ENCODE measurements at regions not wholly inside any gene's neighbourhood (a gene's known extent, or its start where the extent isn't known, plus 50 kb on each side); places are given as distances from the start of the nearest gene placed in this dataset.
"Not testable (repeated sequence)": the region's sequence is repeated elsewhere in the genome, so short reads cannot be mapped to it uniquely, and the experiment has no call there.

DNA sequence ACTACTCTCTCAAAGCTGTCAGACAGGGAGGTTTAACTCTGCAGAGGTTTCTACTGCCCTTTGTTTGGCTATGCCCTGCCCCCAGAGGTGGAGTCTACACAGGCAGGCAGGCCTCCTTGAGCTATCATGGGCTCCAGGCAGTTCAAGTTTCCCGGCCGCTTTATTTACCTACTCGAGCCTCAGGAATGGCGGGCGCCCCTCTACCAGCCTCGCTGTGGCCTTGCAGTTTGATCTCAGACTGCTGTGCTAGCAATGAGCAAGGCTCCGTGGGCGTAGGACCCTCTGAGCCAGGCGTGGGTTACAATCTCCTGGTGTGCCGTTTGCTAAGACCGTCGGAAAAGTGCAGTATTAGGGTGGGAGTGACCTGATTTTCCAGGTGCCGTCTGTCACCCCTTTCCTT, 124.3 kb downstream of the PTCHD1 start:
- DNase-seq (ENCODE audit: insufficient read length); FAIRE-seq: not testable (repeated sequence)

DNA sequence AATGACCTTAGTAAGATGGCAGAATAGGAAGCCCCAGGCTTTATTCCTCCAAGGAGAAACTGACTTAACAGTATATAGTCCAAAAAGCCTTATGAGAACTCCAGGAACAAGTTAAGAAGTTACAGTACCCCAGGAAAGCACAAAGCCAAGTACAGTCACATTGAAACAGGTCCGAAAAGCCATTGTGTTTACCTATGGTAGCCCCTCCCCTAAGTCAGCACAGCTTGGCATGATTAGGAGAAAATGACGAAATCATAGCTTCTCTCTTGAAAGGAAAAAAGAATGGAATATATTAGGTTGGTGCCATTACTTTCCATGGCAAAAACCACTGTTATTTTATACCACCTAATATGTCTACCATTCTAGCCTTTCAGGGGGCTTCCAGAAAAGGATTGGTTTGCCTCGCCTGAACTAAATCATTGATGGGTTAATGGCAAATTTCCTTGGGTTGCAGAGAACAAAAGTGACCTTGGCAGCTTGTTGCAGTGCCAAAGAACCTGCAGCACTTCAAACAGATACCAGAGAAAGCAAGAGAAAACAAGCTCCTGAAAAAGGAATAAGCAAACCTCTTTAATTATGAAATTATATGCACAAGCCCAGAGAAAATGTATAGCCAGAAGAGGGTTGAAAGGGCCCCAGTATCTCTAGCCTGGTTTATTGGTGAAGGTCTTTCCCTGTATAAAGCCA, 130.6 kb downstream of the PTCHD1 start:
- FAIRE-seq = no peak
- DNase-seq (ENCODE audit: insufficient read length) = no peak
- TF ChIP-seq TAF1 (IDR thresholded peaks at IDR 0.05; ENCODE audit: borderline replicate concordance, low read depth, low read length) (no peak), POLR2AphosphoS5 (IDR thresholded peaks at IDR 0.05; ENCODE audit: low read depth, low read length) (no peak), POLR2A (IDR thresholded peaks at IDR 0.05; ENCODE audit: low read depth, low read length) (no peak)

DNA sequence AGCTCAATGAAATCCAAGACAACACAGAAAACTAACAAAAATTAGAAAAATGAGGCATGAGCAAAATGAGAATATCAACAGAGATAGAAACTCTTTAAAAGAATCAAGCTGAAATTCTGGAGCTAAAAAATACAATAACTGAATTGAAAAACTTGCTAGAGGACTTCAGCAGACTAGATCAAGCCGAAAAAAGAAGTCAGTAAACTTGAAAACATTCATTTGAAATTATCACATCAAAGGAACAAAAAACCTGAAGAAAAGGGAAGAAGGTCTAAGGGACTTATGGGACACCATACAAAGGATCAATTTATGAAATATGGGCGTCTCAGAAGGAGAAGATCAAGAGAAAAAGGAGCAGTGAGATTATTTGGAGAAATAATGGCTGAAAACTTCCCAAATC, 131.3 kb downstream of the PTCHD1 start:
- FAIRE-seq (no peak), DNase-seq (ENCODE audit: insufficient read length) (no peak)
- no peak for TF ChIP-seq TAF1 (IDR thresholded peaks at IDR 0.05; ENCODE audit: borderline replicate concordance, low read depth, low read length)
- no peak for TF ChIP-seq POLR2A (IDR thresholded peaks at IDR 0.05; ENCODE audit: low read depth, low read length)
- TF ChIP-seq POLR2AphosphoS5 (IDR thresholded peaks at IDR 0.05; ENCODE audit: low read depth, low read length) = no peak

DNA sequence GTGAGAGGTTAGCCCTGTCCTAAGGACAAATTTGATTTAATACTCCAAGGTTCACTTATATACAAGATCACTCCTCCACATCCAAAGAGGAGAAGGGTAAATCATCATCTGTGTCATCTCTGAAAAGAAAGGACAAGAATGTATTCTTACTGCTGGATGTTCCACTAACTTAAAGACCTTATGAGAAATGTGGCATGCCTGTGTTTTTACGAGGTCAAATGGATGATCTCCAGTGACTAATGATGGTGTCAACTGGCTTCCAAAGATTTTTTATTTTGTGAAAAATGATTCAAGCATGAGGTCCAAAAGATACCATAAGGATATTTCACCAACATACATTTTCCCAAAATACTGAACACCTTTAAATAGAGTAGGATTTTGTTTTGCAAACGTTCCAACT, 143.4 kb downstream of the PTCHD1 start:
- TF ChIP-seq POLR2A (IDR thresholded peaks at IDR 0.05; ENCODE audit: low read depth, low read length) (no peak), TAF1 (IDR thresholded peaks at IDR 0.05; ENCODE audit: borderline replicate concordance, low read depth, low read length) (no peak), POLR2AphosphoS5 (IDR thresholded peaks at IDR 0.05; ENCODE audit: low read depth, low read length) (no peak)
- no peak for FAIRE-seq
- no peak for DNase-seq (ENCODE audit: insufficient read length)

DNA sequence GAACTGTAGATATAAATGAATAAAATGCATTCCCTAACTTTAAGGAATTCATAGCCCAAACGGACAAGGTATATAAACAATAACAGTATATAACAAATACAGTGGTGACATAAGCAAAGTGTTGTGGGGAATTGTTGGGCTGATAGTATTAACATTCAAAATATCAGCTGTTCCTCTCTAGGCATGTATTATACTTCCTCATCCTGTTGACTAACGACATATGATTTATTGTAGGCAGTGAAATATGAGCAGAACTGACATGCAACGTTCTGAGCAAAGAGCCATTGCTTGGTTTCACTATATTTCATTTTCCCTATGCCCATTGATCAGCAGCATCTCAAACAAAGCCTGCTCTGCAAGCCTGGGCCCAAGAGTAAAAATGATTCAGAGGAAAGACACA, 143.9 kb downstream of the PTCHD1 start:
- FAIRE-seq (peak; percentile 21), DNase-seq (ENCODE audit: insufficient read length) (no peak)
- TF ChIP-seq POLR2A (IDR thresholded peaks at IDR 0.05; ENCODE audit: low read depth, low read length) (no peak), TAF1 (IDR thresholded peaks at IDR 0.05; ENCODE audit: borderline replicate concordance, low read depth, low read length) (no peak), POLR2AphosphoS5 (IDR thresholded peaks at IDR 0.05; ENCODE audit: low read depth, low read length) (no peak)

DNA sequence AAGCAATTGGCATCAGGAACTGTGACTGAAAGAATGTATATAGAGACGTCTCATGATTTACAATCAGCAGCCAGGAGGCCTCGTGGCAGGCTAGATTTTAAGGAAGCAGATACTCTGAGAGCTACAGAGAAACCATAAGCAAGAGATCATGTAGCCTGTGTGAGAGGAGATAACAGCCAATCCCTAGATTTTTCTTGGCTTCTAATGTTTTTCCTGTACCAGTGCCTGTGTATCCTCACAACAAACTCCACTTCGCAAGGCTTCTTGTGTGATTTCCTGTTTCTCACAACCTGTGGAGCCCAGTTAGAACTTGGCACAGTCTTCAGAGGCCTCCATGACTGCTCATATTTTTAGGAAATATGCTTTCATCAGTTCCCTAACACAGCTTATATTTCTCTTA, 147.9 kb downstream of the PTCHD1 start:
- DNase-seq (ENCODE audit: insufficient read length) = no peak
- TF ChIP-seq TAF1 (IDR thresholded peaks at IDR 0.05; ENCODE audit: borderline replicate concordance, low read depth, low read length) (no peak), POLR2AphosphoS5 (IDR thresholded peaks at IDR 0.05; ENCODE audit: low read depth, low read length) (no peak), POLR2A (IDR thresholded peaks at IDR 0.05; ENCODE audit: low read depth, low read length) (no peak)
- no peak for FAIRE-seq

DNA sequence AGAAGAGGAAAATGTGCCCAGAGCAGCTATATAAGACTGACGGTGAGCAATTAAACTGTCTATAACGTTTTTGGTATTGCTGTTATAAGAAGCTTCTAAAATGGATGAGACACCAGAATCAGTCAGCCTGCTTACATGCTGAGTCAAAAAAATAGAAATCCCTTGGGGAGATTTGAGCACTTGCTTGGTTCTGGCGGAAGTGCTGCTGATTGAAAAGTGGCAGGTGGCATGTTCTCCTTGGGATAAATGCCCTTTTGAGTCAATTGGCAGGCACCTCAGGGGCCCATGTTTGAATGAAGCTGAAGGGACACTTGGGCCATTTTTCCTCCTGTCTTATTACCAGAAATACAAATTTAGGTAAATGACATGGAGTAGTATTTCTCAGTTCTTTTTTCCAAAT, 148.7 kb downstream of the PTCHD1 start:
- FAIRE-seq = no peak
- TF ChIP-seq POLR2AphosphoS5 (IDR thresholded peaks at IDR 0.05; ENCODE audit: low read depth, low read length) (no peak), TAF1 (IDR thresholded peaks at IDR 0.05; ENCODE audit: borderline replicate concordance, low read depth, low read length) (no peak), POLR2A (IDR thresholded peaks at IDR 0.05; ENCODE audit: low read depth, low read length) (no peak)
- no peak for DNase-seq (ENCODE audit: insufficient read length)

DNA sequence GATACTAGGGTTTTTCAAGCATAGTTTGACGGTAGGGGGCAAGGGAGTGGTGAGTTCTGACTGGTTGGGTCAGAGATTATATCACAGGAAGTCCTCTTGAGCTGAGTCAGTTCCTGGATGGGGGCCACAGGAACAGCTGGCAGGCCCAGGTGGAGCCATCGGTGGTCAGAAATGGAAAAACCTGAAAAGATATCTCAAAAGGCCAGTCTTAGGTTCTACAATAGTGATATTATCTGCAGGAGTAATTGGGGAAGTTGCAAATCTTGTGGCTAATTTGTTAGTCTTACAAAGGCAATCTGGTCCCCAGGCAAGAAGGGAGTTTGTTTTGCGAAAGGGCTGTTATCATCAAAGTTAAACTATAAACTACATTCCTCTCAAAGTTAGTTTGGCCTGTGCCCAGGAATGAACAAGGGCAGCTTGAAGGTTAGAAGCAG, 159.3 kb downstream of the PTCHD1 start:
- TF ChIP-seq TAF1 (IDR thresholded peaks at IDR 0.05; ENCODE audit: borderline replicate concordance, low read depth, low read length) = no peak
- TF ChIP-seq POLR2AphosphoS5 (IDR thresholded peaks at IDR 0.05; ENCODE audit: low read depth, low read length) = no peak
- no peak for TF ChIP-seq POLR2A (IDR thresholded peaks at IDR 0.05; ENCODE audit: low read depth, low read length)
- DNase-seq (ENCODE audit: insufficient read length) = no peak
- peak; percentile 61 for FAIRE-seq

DNA sequence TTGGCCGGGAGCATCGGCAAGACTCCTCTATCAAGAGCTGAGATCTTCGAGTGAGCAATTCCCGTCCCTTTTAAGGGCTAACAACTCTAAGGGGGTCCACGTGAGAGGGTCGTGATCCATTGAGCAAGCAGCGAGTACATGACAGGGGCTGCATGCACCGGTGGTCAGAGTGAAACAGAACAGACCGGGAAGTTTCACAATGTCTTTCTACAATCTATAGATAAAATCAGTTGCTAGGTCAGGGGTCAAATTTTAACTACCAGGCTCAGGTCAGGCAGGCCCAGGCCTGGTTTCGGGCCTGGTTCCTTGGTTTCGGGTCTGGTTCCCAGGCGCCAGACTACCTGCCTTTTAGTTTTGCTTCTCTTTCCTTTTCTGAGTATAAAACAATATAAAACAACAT, 160.1 kb downstream of the PTCHD1 start:
- DNase-seq (ENCODE audit: insufficient read length) = no peak
- no peak for FAIRE-seq
- TF ChIP-seq POLR2A (IDR thresholded peaks at IDR 0.05; ENCODE audit: low read depth, low read length) (no peak), POLR2AphosphoS5 (IDR thresholded peaks at IDR 0.05; ENCODE audit: low read depth, low read length) (no peak), TAF1 (IDR thresholded peaks at IDR 0.05; ENCODE audit: borderline replicate concordance, low read depth, low read length) (no peak)

DNA sequence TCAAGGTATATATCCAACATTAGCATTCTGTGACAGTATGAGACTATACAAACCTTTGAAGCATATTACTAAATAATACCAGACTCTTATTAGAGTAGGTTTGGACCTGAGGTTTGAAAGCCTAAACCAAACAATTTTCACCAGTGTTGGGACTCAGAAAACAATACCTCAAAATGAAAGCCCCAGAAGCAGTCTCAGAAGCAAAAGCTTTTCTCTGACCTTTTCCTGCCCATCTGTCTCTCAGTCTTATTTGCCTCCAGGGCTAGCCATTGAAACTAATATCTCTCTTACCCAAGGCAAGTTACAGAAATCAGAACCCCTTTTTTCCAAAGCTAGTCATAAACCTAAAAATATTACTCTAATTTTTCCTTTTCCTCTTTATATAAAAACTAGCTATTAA, 163.3 kb downstream of the PTCHD1 start:
- no peak for DNase-seq (ENCODE audit: insufficient read length)
- TF ChIP-seq POLR2A (IDR thresholded peaks at IDR 0.05; ENCODE audit: low read depth, low read length) (no peak), POLR2AphosphoS5 (IDR thresholded peaks at IDR 0.05; ENCODE audit: low read depth, low read length) (no peak), TAF1 (IDR thresholded peaks at IDR 0.05; ENCODE audit: borderline replicate concordance, low read depth, low read length) (no peak)
- no peak for FAIRE-seq

DNA sequence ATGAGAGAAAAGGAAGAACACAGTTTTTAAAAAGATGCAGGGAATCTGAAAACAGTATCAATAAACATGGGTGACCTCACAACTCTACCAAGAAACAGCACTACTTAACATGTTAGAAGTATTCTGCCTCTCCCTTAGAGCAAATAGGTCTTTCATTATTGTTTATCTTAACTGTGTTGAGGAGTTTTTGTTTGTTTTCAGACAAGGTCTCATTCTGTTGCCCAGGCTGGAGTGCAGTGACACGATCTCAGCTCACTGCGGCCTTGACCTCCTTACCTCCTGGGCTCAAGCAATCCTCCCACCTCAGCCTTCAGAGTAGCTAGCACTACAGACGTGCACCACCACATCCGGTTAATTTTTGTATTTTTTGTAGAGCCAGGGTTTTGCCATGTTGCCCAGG, 165.3 kb upstream of the PRDX4 start:
- TF ChIP-seq POLR2A (IDR thresholded peaks at IDR 0.05; ENCODE audit: low read depth, low read length) = no peak
- no peak for TF ChIP-seq POLR2AphosphoS5 (IDR thresholded peaks at IDR 0.05; ENCODE audit: low read depth, low read length)
- no peak for TF ChIP-seq TAF1 (IDR thresholded peaks at IDR 0.05; ENCODE audit: borderline replicate concordance, low read depth, low read length)
- DNase-seq (ENCODE audit: insufficient read length) = no peak
- no peak for FAIRE-seq

DNA sequence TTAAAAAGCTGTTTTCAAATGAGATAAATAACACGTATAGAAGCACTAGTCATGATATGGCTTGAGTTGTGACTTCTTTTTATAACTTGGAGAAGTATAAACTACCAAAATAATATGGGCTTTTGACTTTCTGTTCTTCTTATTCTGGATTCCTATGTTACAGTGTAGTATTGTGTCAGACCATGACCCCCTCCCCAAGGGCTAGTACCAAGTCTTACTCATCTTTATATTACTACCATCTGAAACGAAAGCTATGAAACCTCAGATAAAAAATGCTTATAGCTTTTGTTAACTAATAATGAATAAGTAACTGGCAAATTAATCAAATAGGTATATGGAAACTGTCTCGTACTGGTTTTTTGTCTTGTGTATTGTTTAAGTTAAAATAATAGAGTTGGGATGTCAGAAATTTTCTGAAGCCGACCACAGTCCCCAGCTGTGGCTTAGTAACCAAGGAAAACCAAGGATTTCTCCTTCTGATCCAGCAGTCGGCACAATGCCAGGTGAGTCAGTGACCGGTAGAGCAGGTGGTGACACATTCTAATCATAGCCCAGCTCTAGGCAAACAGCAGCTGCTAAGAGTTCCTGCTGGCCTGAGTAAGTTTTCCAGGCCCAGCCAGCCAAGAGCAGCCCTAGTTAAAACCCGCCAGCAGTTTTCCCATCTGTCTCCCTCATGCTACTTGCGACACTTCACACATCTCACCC, 163.3 kb upstream of the PRDX4 start:
- FAIRE-seq (peak; percentile 62), DNase-seq (ENCODE audit: insufficient read length) (no peak)
- TF ChIP-seq POLR2A (IDR thresholded peaks at IDR 0.05; ENCODE audit: low read depth, low read length) (no peak), TAF1 (IDR thresholded peaks at IDR 0.05; ENCODE audit: borderline replicate concordance, low read depth, low read length) (no peak), POLR2AphosphoS5 (IDR thresholded peaks at IDR 0.05; ENCODE audit: low read depth, low read length) (no peak)
